NCI-H446 treated with DMSO at 0.1 percent for 48 hours (cell line): ENCODE measurements at regions not wholly inside any gene's neighbourhood (a gene's known extent, or its start where the extent isn't known, plus 50 kb on each side); places are given as distances from the start of the nearest gene placed in this dataset.

Experiments used
- DNase-seq: peaks from one replicate; lab custom pipeline; 2025; lab: John Stamatoyannopoulos, UW

- no peak for DNase-seq
These were observed 129.6 kb upstream of the CDH13 start for GRCh38 chr16:82497139-82497538.

GRCh38 chr16:82488460-82488859, 138.3 kb upstream of the CDH13 start:
- no peak for DNase-seq

GRCh38 chr16:82481455-82481854, 145.3 kb upstream of the CDH13 start:
- no peak for DNase-seq

GRCh38 chr16:82476786-82477185, 150.0 kb upstream of the CDH13 start:
- no peak for DNase-seq

GRCh38 chr16:82470620-82471152, 156.1 kb upstream of the CDH13 start:
- no peak for DNase-seq

GRCh38 chr16:82470016-82470415, 156.8 kb upstream of the CDH13 start:
- DNase-seq, result no peak

GRCh38 chr16:82464187-82464586, 162.6 kb upstream of the CDH13 start:
- no peak for DNase-seq

GRCh38 chr16:82460766-82461165, 166.0 kb upstream of the CDH13 start:
- DNase-seq, result no peak

- no peak for DNase-seq
These were observed 167.1 kb upstream of the CDH13 start for GRCh38 chr16:82459580-82460256.

GRCh38 chr16:82456683-82457082, 170.1 kb upstream of the CDH13 start:
- DNase-seq, result no peak

- no peak for DNase-seq
These were observed 172.2 kb upstream of the CDH13 start for GRCh38 chr16:82454566-82454965.

- no peak for DNase-seq
These were observed 172.6 kb upstream of the CDH13 start for GRCh38 chr16:82454152-82454551.

GRCh38 chr16:82452004-82452756, 174.6 kb upstream of the CDH13 start:
- no peak for DNase-seq

- DNase-seq, result no peak
These were observed 175.3 kb upstream of the CDH13 start for GRCh38 chr16:82451449-82451848.

- no peak for DNase-seq
These were observed 186.4 kb upstream of the CDH13 start for GRCh38 chr16:82440336-82440735.

GRCh38 chr16:82439678-82440293, 187.0 kb upstream of the CDH13 start:
- DNase-seq, result no peak

- DNase-seq, result no peak
These were observed 193.7 kb upstream of the CDH13 start for GRCh38 chr16:82433042-82433441.

GRCh38 chr16:82432261-82432660, 194.5 kb upstream of the CDH13 start:
- DNase-seq, result no peak

GRCh38 chr16:82425661-82426060, 201.1 kb upstream of the CDH13 start:
- DNase-seq, result no peak

- DNase-seq, result no peak
These were observed 204.9 kb upstream of the CDH13 start for GRCh38 chr16:82421851-82422250.

GRCh38 chr16:82419332-82419731, 207.4 kb upstream of the CDH13 start:
- no peak for DNase-seq

GRCh38 chr16:82414476-82414875, 212.3 kb upstream of the CDH13 start:
- DNase-seq, result no peak

- no peak for DNase-seq
These were observed 214.0 kb upstream of the CDH13 start for GRCh38 chr16:82412770-82413169.
